ENCODE measurements at regions not wholly inside any gene's neighbourhood (a gene's known extent, or its start where the extent isn't known, plus 50 kb on each side); places are given as distances from the start of the nearest gene placed in this dataset.

- no peak for TF ChIP-seq CTCF (IDR thresholded peaks at IDR 0.05 in 8 of 11, conservative IDR thresholded peaks at IDR 0.05 in 3 of 11)
- no peak for TF ChIP-seq POLR2A (IDR thresholded peaks at IDR 0.05)
- TF ChIP-seq POLR2AphosphoS5 (IDR thresholded peaks at IDR 0.05) = no peak
Observed at GRCh38 chr2:54042897-54043620, 72.3 kb upstream of the PSME4 start.
